Breast epithelium (tissue), 3 donors: ENCODE measurements at regions not wholly inside any gene's neighbourhood (a gene's known extent, or its start where the extent isn't known, plus 50 kb on each side); places are given as distances from the start of the nearest gene placed in this dataset.

Experiments
- CTCF ChIP-seq, 3 donors: fragments of 450-650 bp; IDR thresholded peaks; one replicate each; pipeline ENCODE4 v1.5.1; 2016 to 2017; ENCODE audit warnings: antibody characterized with exemption in 3 of 3, mild to moderate bottlenecking in 3 of 3, moderate library complexity in 3 of 3
- POLR2A ChIP-seq: fragments of 450-650 bp; IDR thresholded peaks from one replicate; pipeline ENCODE4 v1.6.1; 2016; ENCODE audit warnings: antibody characterized with exemption, mild to moderate bottlenecking, moderate library complexity

GRCh38 chr3:74713977-74714376 lies 99.5 kb upstream of the CNTN3 start:
- no peak for TF ChIP-seq CTCF (IDR thresholded peaks at IDR 0.05)
- TF ChIP-seq POLR2A = no peak
